H1 (cell line): ENCODE measurements at regions not wholly inside any gene's neighbourhood (a gene's known extent, or its start where the extent isn't known, plus 50 kb on each side); places are given as distances from the start of the nearest gene placed in this dataset.
"Not testable (repeated sequence)": the region's sequence is repeated elsewhere in the genome, so short reads cannot be mapped to it uniquely, and the experiment has no call there.

ENCODE experiments used
- CTCF ChIA-PET: fragments of 300-600 bp; sonication (Branson Sonifier 250); formaldehyde crosslinking; loops from one replicate; lab custom pipeline; 2021; ENCODE audit not compliant: partially characterized antibody; lab: Charles Lee
- POLR2A ChIA-PET: fragments of 300-600 bp; sonication (Branson Sonifier 250); formaldehyde crosslinking; loops from one replicate; lab custom pipeline; 2021; ENCODE audit warnings: inconsistent platforms; ENCODE audit not compliant: partially characterized antibody; lab: Charles Lee
- DNase-seq, 2 experiments: peaks; one replicate each; pipeline versions ENCODE4 v3.0.0 to v3.0.0-alpha.2; 2010 to 2022; ENCODE audit warnings: low spot score in 2 of 2, low read depth in 1 of 2, mixed read lengths in 1 of 2
- FAIRE-seq: peaks from 2 replicates; lab custom pipeline; 2011; peaks lifted over from hg19 to GRCh38; lab: Jason Lieb, UNC
- H2AFZ ChIP-seq: 2 replicates; pipeline ENCODE4 v1.8.1; 2012; ENCODE audit warnings: low read length, inconsistent platforms
- H2AK5ac ChIP-seq: 2 replicates; pipeline ENCODE4 v1.6.1; 2013; ENCODE audit warnings: low read depth, low read length
- H2BK120ac ChIP-seq: replicated peaks from 2 replicates; pipeline ENCODE3; 2013; ENCODE audit warnings: low read depth, low read length, inconsistent platforms
- H2BK12ac ChIP-seq: 2 replicates; pipeline ENCODE4 v1.6.1; 2013; ENCODE audit warnings: low read depth, low read length
- H2BK15ac ChIP-seq: 2 replicates; pipeline ENCODE4 v1.6.1; 2013; ENCODE audit warnings: low read length
- H2BK20ac ChIP-seq: 2 replicates; pipeline ENCODE4 v1.6.1; 2013; ENCODE audit warnings: low read length
- H2BK5ac ChIP-seq: 2 replicates; pipeline ENCODE4 v1.6.1; 2013; ENCODE audit warnings: low read depth, low read length
- H3K14ac ChIP-seq: 2 replicates; pipeline ENCODE4 v1.6.1; 2013; ENCODE audit warnings: inconsistent platforms; ENCODE audit not compliant: insufficient read length
- H3K18ac ChIP-seq: 2 replicates; pipeline ENCODE4 v1.6.1; 2013; ENCODE audit warnings: low read length; ENCODE audit errors: extremely low read depth
- H3K23ac ChIP-seq: 2 replicates; pipeline ENCODE4 v1.6.1; 2013; ENCODE audit warnings: inconsistent platforms; ENCODE audit not compliant: insufficient read length
- H3K23me2 ChIP-seq: 2 replicates; pipeline ENCODE4 v1.6.1; 2013; ENCODE audit warnings: low read depth, low read length
- H3K27ac ChIP-seq: 2 replicates; pipeline ENCODE4 v1.6.1; 2011; ENCODE audit warnings: low read depth, low read length, inconsistent platforms
- H3K27me3 ChIP-seq, 4 experiments: replicated peaks in 1 of 4; 1 replicate in 1 of 4; 2 replicates in 3 of 4; pipeline versions ENCODE4 v1.6.1 to v1.8.1; 2011 to 2013; ENCODE audit warnings: low read length in 3 of 4, mild to moderate bottlenecking in 3 of 4, inconsistent platforms in 2 of 4, mixed read lengths in 2 of 4, moderate library complexity in 1 of 4; ENCODE audit not compliant: control insufficient read depth in 3 of 4, insufficient read depth in 3 of 4; ENCODE audit errors: extremely low read depth in 1 of 4
- H3K36me3 ChIP-seq, 4 experiments: 2 replicates each; pipeline versions ENCODE4 v1.6.1 to v1.8.1; 2011 to 2013; ENCODE audit warnings: mild to moderate bottlenecking in 4 of 4, low read length in 3 of 4, moderate library complexity in 2 of 4, control low read depth in 1 of 4, inconsistent platforms in 1 of 4; ENCODE audit not compliant: insufficient read depth in 4 of 4, control insufficient read depth in 2 of 4
- H3K4ac ChIP-seq: replicated peaks from 2 replicates; pipeline ENCODE3; 2013; ENCODE audit warnings: low read length, low read depth, mixed read lengths, inconsistent platforms; ENCODE audit not compliant: insufficient read length
- H3K4me1 ChIP-seq, 4 experiments: replicated peaks in 1 of 4; 1 replicate in 1 of 4; 2 replicates in 3 of 4; pipeline versions ENCODE4 v1.6.1 to v1.8.1; 2011 to 2013; ENCODE audit warnings: low read length in 3 of 4, inconsistent platforms in 2 of 4, mixed read lengths in 1 of 4; ENCODE audit not compliant: insufficient read depth in 4 of 4, control insufficient read depth in 3 of 4
- H3K4me2 ChIP-seq, 2 experiments: 2 replicates each; pipeline versions ENCODE4 v1.6.1 to v1.8.1; 2011 to 2013; ENCODE audit warnings: low read depth in 2 of 2, low read length in 2 of 2, control low read depth in 1 of 2, inconsistent platforms in 1 of 2, mild to moderate bottlenecking in 1 of 2; ENCODE audit not compliant: insufficient read depth in 1 of 2
- H3K4me3 ChIP-seq, 4 experiments: fragments of 200-600, 300-600 bp in 1 of 4; sonication (generic), shearing (Covaris generic), sonication (Bioruptor Twin) in 1 of 4; 2 replicates each; pipeline versions ENCODE4 v1.5.1 to v1.8.1; 2011 to 2016; ENCODE audit warnings: low read length in 4 of 4, low read depth in 3 of 4, control low read depth in 2 of 4, inconsistent platforms in 2 of 4, mild to moderate bottlenecking in 2 of 4, mixed read lengths in 1 of 4, moderate library complexity in 1 of 4; ENCODE audit not compliant: insufficient read depth in 2 of 4; ENCODE audit errors: extremely low read depth in 1 of 4
- H3K56ac ChIP-seq: replicated peaks from 2 replicates; pipeline ENCODE3; 2013; ENCODE audit warnings: low read depth, mild to moderate bottlenecking, mixed read lengths, low read length, inconsistent platforms; ENCODE audit not compliant: insufficient read length
- H3K79me1 ChIP-seq: 2 replicates; pipeline ENCODE4 v1.6.1; 2013; ENCODE audit warnings: low read depth, low read length, control low read depth
- H3K79me2 ChIP-seq, 2 experiments: 2 replicates each; pipeline versions ENCODE4 v1.6.1 to v1.8.1; 2012 to 2013; ENCODE audit warnings: low read length in 2 of 2, mild to moderate bottlenecking in 2 of 2, inconsistent platforms in 1 of 2; ENCODE audit not compliant: insufficient read depth in 2 of 2, control insufficient read depth in 1 of 2
- H3K9ac ChIP-seq, 4 experiments: replicated peaks in 1 of 4; 1 replicate in 1 of 4; 2 replicates in 3 of 4; pipeline versions ENCODE4 v1.6.1 to v1.8.1; 2011 to 2013; ENCODE audit warnings: low read depth in 3 of 4, low read length in 3 of 4, control low read depth in 2 of 4, mild to moderate bottlenecking in 2 of 4, moderate library complexity in 2 of 4, inconsistent platforms in 1 of 4; ENCODE audit errors: extremely low read depth in 1 of 4
- H3K9me3 ChIP-seq, 2 experiments: 2 replicates each; pipeline versions ENCODE4 v1.6.1 to v1.8.1; 2012 to 2013; ENCODE audit warnings: mild to moderate bottlenecking in 2 of 2, moderate library complexity in 2 of 2, control low read depth in 1 of 2, inconsistent platforms in 1 of 2, low read depth in 1 of 2, low read length in 1 of 2, mixed read lengths in 1 of 2; ENCODE audit not compliant: insufficient read depth in 2 of 2
- H4K20me1 ChIP-seq, 2 experiments: replicated peaks in 1 of 2; 2 replicates each; pipeline versions ENCODE3 to v1.8.1; 2011 to 2013; ENCODE audit warnings: inconsistent platforms in 2 of 2, low read length in 2 of 2, mild to moderate bottlenecking in 1 of 2; ENCODE audit not compliant: insufficient read depth in 2 of 2, control insufficient read depth in 1 of 2
- H4K5ac ChIP-seq: 2 replicates; pipeline ENCODE4 v1.6.1; 2013; ENCODE audit warnings: low read length, low read depth, mixed read lengths, inconsistent platforms; ENCODE audit not compliant: insufficient read length
- H4K8ac ChIP-seq: 2 replicates; pipeline ENCODE4 v1.8.0; 2013; ENCODE audit warnings: mild to moderate bottlenecking, moderate library complexity, low read length, inconsistent platforms; ENCODE audit not compliant: insufficient read depth; ENCODE audit errors: extremely low read depth
- H4K91ac ChIP-seq: replicated peaks from 2 replicates; pipeline ENCODE3; 2013; ENCODE audit warnings: low read length, mixed read lengths, inconsistent platforms; ENCODE audit not compliant: insufficient read length
- WGBS, 2 experiments: shearing (Covaris generic) in 1 of 2; methylation state at CpG; one replicate each; pipeline versions ENCODE4 v1.1.6 to v1.1.7; 2013 to 2015; ENCODE audit warnings: low lambda C conversion rate in 2 of 2, mixed read lengths in 2 of 2, inconsistent platforms in 1 of 2, low coverage in 1 of 2, missing lambda C conversion rate in 1 of 2; ENCODE audit not compliant: insufficient replicate concordance in 2 of 2, insufficient coverage in 1 of 2, insufficient read length in 1 of 2; ENCODE audit errors: extremely low coverage in 1 of 2, missing lambda C conversion rate in 1 of 2; 5-methylcytosine and 5-hydroxymethylcytosine counted together

- H3K4me1 ChIP-seq, H3K4me3 ChIP-seq, H4K91ac ChIP-seq, FAIRE-seq, H4K5ac ChIP-seq, H3K9me3 ChIP-seq, H2AFZ ChIP-seq, H3K4ac ChIP-seq, H2BK120ac ChIP-seq, POLR2A ChIA-PET, H3K9ac ChIP-seq, H3K18ac ChIP-seq, H4K20me1 ChIP-seq, H3K27ac ChIP-seq, H3K23ac ChIP-seq, H3K27me3 ChIP-seq, H3K23me2 ChIP-seq, H2AK5ac ChIP-seq, H3K36me3 ChIP-seq, H3K79me1 ChIP-seq, DNase-seq, H3K79me2 ChIP-seq, H3K56ac ChIP-seq, H2BK15ac ChIP-seq, H2BK12ac ChIP-seq, H2BK5ac ChIP-seq, H3K4me2 ChIP-seq, H2BK20ac ChIP-seq, H4K8ac ChIP-seq, H3K14ac ChIP-seq: not testable (repeated sequence)
- CTCF ChIA-PET: interaction anchor here (1.3 to 1.4 kb wide), 2 partner anchors 10 to 19 kb away, joined by 3 to 7 read pairs; no protein-coding TSS in a partner anchor
- 98% methylated on average over 3 of the region's 3 CpGs; no CpG with 5 or more reads in 1 of the 2 experiments for WGBS, 2 experiments
Measured at GRCh38 chr4:69344786-69345185, 64.5 kb downstream of the UGT2B28 start.

- H3K23me2 ChIP-seq, H4K20me1 ChIP-seq, H3K14ac ChIP-seq, H4K5ac ChIP-seq, H2BK12ac ChIP-seq, FAIRE-seq, H3K18ac ChIP-seq, POLR2A ChIA-PET, H3K9ac ChIP-seq, H3K79me1 ChIP-seq, H3K4ac ChIP-seq, H2BK120ac ChIP-seq, H3K56ac ChIP-seq, H2BK5ac ChIP-seq, H4K8ac ChIP-seq, H2AK5ac ChIP-seq, H3K4me3 ChIP-seq, H3K79me2 ChIP-seq, H3K9me3 ChIP-seq, H3K23ac ChIP-seq, H4K91ac ChIP-seq, H2BK15ac ChIP-seq, DNase-seq, H3K36me3 ChIP-seq, H3K27ac ChIP-seq, H3K27me3 ChIP-seq, H2BK20ac ChIP-seq, H3K4me2 ChIP-seq, H3K4me1 ChIP-seq: not testable (repeated sequence)
- CTCF ChIA-PET: interaction anchor here (1.6 kb wide), 1 partner anchor 13 kb away, joined by 5 read pairs; no protein-coding TSS in a partner anchor
- 92% methylated on average over 10 of the region's 10 CpGs; no CpG with 5 or more reads in 1 of the 2 experiments for WGBS, 2 experiments
- peak overlapping the region; percentile 76 for H2AFZ ChIP-seq
Measured at GRCh38 chr4:69348746-69349145, 68.5 kb downstream of the UGT2B28 start.
